Mesenchymal stem cell (in vitro differentiated cells and primary cell): ENCODE measurements at regions not wholly inside any gene's neighbourhood (a gene's known extent, or its start where the extent isn't known, plus 50 kb on each side); places are given as distances from the start of the nearest gene placed in this dataset.

ENCODE experiments used
- DNase-seq: peaks from one replicate; pipeline ENCODE4 v3.0.0-alpha.2; 2013
- H2AFZ ChIP-seq: one replicate; pipeline ENCODE4 v1.6.1; 2013; ENCODE audit warnings: low read depth, mild to moderate bottlenecking, control low read depth, inconsistent platforms, low read length, moderate library complexity
- H2AK5ac ChIP-seq: 2 replicates; pipeline ENCODE4 v1.6.1; 2013; ENCODE audit warnings: low read length, moderate library complexity, mild to moderate bottlenecking, inconsistent platforms; ENCODE audit not compliant: severe bottlenecking
- H2BK120ac ChIP-seq: one replicate; pipeline ENCODE4 v1.6.1; 2013; ENCODE audit warnings: low read depth, mild to moderate bottlenecking, inconsistent platforms, low read length, moderate library complexity
- H2BK12ac ChIP-seq, 2 experiments: one replicate each; pipeline ENCODE4 v1.6.1; 2013; ENCODE audit warnings: inconsistent platforms in 2 of 2, low read length in 2 of 2, mild to moderate bottlenecking in 2 of 2, moderate library complexity in 2 of 2, control low read depth in 1 of 2
- H2BK15ac ChIP-seq: one replicate; pipeline ENCODE4 v1.6.1; 2013; ENCODE audit warnings: mild to moderate bottlenecking, low read depth, inconsistent platforms; ENCODE audit not compliant: poor library complexity, severe bottlenecking
- H2BK5ac ChIP-seq: 2 replicates; pipeline ENCODE4 v1.6.1; 2013; ENCODE audit warnings: low read depth, mild to moderate bottlenecking, low read length, control low read depth, inconsistent platforms; ENCODE audit not compliant: poor library complexity, severe bottlenecking
- H3K14ac ChIP-seq, 2 experiments: one replicate each; pipeline ENCODE4 v1.6.1; 2013; ENCODE audit warnings: inconsistent platforms in 2 of 2, low read length in 2 of 2, control low read depth in 1 of 2, mild to moderate bottlenecking in 1 of 2, moderate library complexity in 1 of 2
- H3K18ac ChIP-seq, 2 experiments: one replicate each; pipeline ENCODE4 v1.6.1; 2013; ENCODE audit warnings: inconsistent platforms in 2 of 2, low read length in 2 of 2, control low read depth in 1 of 2, low read depth in 1 of 2, mild to moderate bottlenecking in 1 of 2
- H3K23ac ChIP-seq, 2 experiments: one replicate each; pipeline ENCODE4 v1.6.1; 2013; ENCODE audit warnings: inconsistent platforms in 2 of 2, low read length in 2 of 2, mild to moderate bottlenecking in 2 of 2, moderate library complexity in 2 of 2, control low read depth in 1 of 2
- H3K27ac ChIP-seq: 2 replicates; pipeline ENCODE4 v1.5.1; 2013; ENCODE audit warnings: mild to moderate bottlenecking, moderate library complexity, low read length, control low read depth, inconsistent platforms; ENCODE audit not compliant: poor library complexity, severe bottlenecking
- H3K27me3 ChIP-seq, 2 experiments: 2 replicates each; pipeline versions ENCODE4 v1.6.1 to v1.7.0; 2013; ENCODE audit warnings: low read length in 2 of 2, mild to moderate bottlenecking in 2 of 2, moderate library complexity in 2 of 2, control low read depth in 1 of 2, inconsistent platforms in 1 of 2; ENCODE audit not compliant: control insufficient read depth in 1 of 2, insufficient read depth in 1 of 2
- H3K36me3 ChIP-seq, 2 experiments: 2 replicates each; pipeline versions ENCODE4 v1.6.1 to v1.7.0; 2013; ENCODE audit warnings: low read length in 2 of 2, control low read depth in 1 of 2, inconsistent platforms in 1 of 2, low read depth in 1 of 2, mild to moderate bottlenecking in 1 of 2; ENCODE audit not compliant: insufficient read depth in 2 of 2, control insufficient read depth in 1 of 2
- H3K4ac ChIP-seq, 2 experiments: one replicate each; pipeline ENCODE4 v1.6.1; 2013; ENCODE audit warnings: inconsistent platforms in 2 of 2, low read length in 2 of 2, mild to moderate bottlenecking in 2 of 2, moderate library complexity in 2 of 2, control low read depth in 1 of 2, low read depth in 1 of 2
- H3K4me1 ChIP-seq: 2 replicates; pipeline ENCODE4 v1.6.1; 2013; ENCODE audit warnings: low read depth, low read length, control low read depth; ENCODE audit not compliant: control insufficient read depth, insufficient read depth
- H3K4me2 ChIP-seq: 2 replicates; pipeline ENCODE4 v1.6.1; 2013; ENCODE audit warnings: low read length, mild to moderate bottlenecking, inconsistent platforms; ENCODE audit not compliant: poor library complexity, severe bottlenecking
- H3K4me3 ChIP-seq, 2 experiments: 2 replicates each; pipeline versions ENCODE4 v1.5.1 to v1.7.0; 2013; ENCODE audit warnings: low read length in 2 of 2, mild to moderate bottlenecking in 2 of 2, control low read depth in 1 of 2, low read depth in 1 of 2; ENCODE audit not compliant: insufficient read depth in 1 of 2
- H3K79me1 ChIP-seq: replicated peaks from 2 replicates; pipeline ENCODE4 v1.6.1; 2013; ENCODE audit warnings: mild to moderate bottlenecking, control low read depth, low read length, inconsistent platforms; ENCODE audit not compliant: poor library complexity, severe bottlenecking
- H3K9ac ChIP-seq: 2 replicates; pipeline ENCODE4 v1.7.0; 2013; ENCODE audit warnings: mild to moderate bottlenecking, low read length, moderate library complexity
- H3K9me3 ChIP-seq: 2 replicates; pipeline ENCODE4 v1.7.0; 2013; ENCODE audit warnings: mild to moderate bottlenecking, low read length; ENCODE audit not compliant: control insufficient read depth
- H4K8ac ChIP-seq: one replicate; pipeline ENCODE4 v1.6.1; 2013; ENCODE audit warnings: inconsistent platforms, mild to moderate bottlenecking, low read length, moderate library complexity
- H4K91ac ChIP-seq: one replicate; pipeline ENCODE4 v1.6.1; 2013; ENCODE audit warnings: mild to moderate bottlenecking, low read length, inconsistent platforms
- WGBS: methylation state at CpG from one replicate; pipeline ENCODE4 v1.1.7; 2013; ENCODE audit warnings: mixed read lengths; 5-methylcytosine and 5-hydroxymethylcytosine counted together

GRCh38 chr22:47781427-47782111, 1019.1 kb downstream of the TBC1D22A start:
- Histone ChIP-seq H2BK5ac (no peak overlapping the region), H3K4me1 (no peaks in the 10 kb centered on the region), H3K14ac (no peak overlapping the region), H2BK12ac (no peak overlapping the region), H3K4me2 (no peak overlapping the region), H2BK120ac (no peak overlapping the region), H3K27ac (no peak overlapping the region), H3K79me1 (no peaks in the 10 kb centered on the region), H4K91ac (no peak overlapping the region), H3K9ac (no peak overlapping the region), H3K27me3 (no peaks in the 10 kb centered on the region), H3K36me3 (no peaks in the 10 kb centered on the region), H4K8ac (no peak overlapping the region), H3K9me3 (peaks cover 11% of the 10 kb centered on the region), H3K4ac (no peak overlapping the region), H2AFZ (no peak overlapping the region), H3K18ac (no peak overlapping the region), H2BK15ac (no peak overlapping the region), H2AK5ac (no peak overlapping the region), H3K4me3 (no peak overlapping the region), H3K23ac (no peak overlapping the region)
- no peak for DNase-seq
- WGBS, result 89% methylated on average over 20 of the region's 20 CpGs

- no peak overlapping the region for H2BK5ac ChIP-seq
- WGBS, result 83% methylated on average over 12 of the region's 12 CpGs
These were observed 1018.6 kb downstream of the TBC1D22A start for GRCh38 chr22:47781024-47781423.

GRCh38 chr22:47780281-47780875, 1017.9 kb downstream of the TBC1D22A start:
- DNase-seq, result no peak
- Histone ChIP-seq H3K27ac (no peak overlapping the region), H3K4me1 (no peaks in the 10 kb centered on the region), H2BK15ac (no peak overlapping the region), H2AFZ (no peak overlapping the region), H3K4me2 (no peak overlapping the region), H3K4me3 (no peak overlapping the region), H2AK5ac (no peak overlapping the region), H3K4ac (no peak overlapping the region), H3K9ac (no peak overlapping the region), H3K36me3 (no peaks in the 10 kb centered on the region), H3K9me3 (peaks cover 8% of the 10 kb centered on the region), H3K23ac (no peak overlapping the region), H3K27me3 (no peaks in the 10 kb centered on the region), H2BK120ac (no peak overlapping the region), H2BK5ac (no peak overlapping the region), H2BK12ac (no peak overlapping the region), H4K8ac (no peak overlapping the region), H3K18ac (no peak overlapping the region), H3K14ac (no peak overlapping the region), H4K91ac (no peak overlapping the region), H3K79me1 (no peaks in the 10 kb centered on the region)
- 70% methylated on average over 14 of the region's 14 CpGs for WGBS

More at GRCh38 chr22:47781024-47781423, 1018.6 kb downstream of the TBC1D22A start:
- Histone ChIP-seq H3K18ac (no peak overlapping the region), H2BK12ac (no peak overlapping the region), H3K9me3 (peaks cover 11% of the 10 kb centered on the region), H3K27me3 (no peaks in the 10 kb centered on the region), H3K4me1 (no peaks in the 10 kb centered on the region), H3K23ac (no peak overlapping the region), H3K4me3 (no peak overlapping the region), H4K8ac (no peak overlapping the region), H3K14ac (no peak overlapping the region), H3K4me2 (no peak overlapping the region), H2AFZ (no peak overlapping the region), H3K9ac (no peak overlapping the region), H3K79me1 (no peaks in the 10 kb centered on the region), H3K4ac (no peak overlapping the region), H2BK15ac (no peak overlapping the region), H2AK5ac (no peak overlapping the region), H2BK120ac (no peak overlapping the region), H3K36me3 (no peaks in the 10 kb centered on the region), H3K27ac (no peak overlapping the region), H4K91ac (no peak overlapping the region)
- no peak for DNase-seq

- Histone ChIP-seq H4K8ac (no peak overlapping the region), H2BK5ac (no peak overlapping the region), H3K27ac (no peak overlapping the region), H3K4me2 (no peak overlapping the region), H3K23ac (no peak overlapping the region), H3K36me3 (no peaks in the 10 kb centered on the region), H4K91ac (no peak overlapping the region), H3K14ac (no peak overlapping the region), H3K18ac (no peak overlapping the region), H2AK5ac (no peak overlapping the region), H2BK120ac (no peak overlapping the region), H3K79me1 (no peaks in the 10 kb centered on the region), H3K4me3 (no peak overlapping the region), H2AFZ (no peak overlapping the region), H3K9me3 (no peaks in the 10 kb centered on the region), H3K4ac (no peak overlapping the region), H2BK12ac (no peak overlapping the region), H2BK15ac (no peak overlapping the region), H3K9ac (no peak overlapping the region), H3K4me1 (no peaks in the 10 kb centered on the region), H3K27me3 (no peaks in the 10 kb centered on the region)
- DNase-seq, result no peak
- WGBS, result 59% methylated on average over 7 of the region's 7 CpGs
These were observed 1017.0 kb downstream of the TBC1D22A start for GRCh38 chr22:47779474-47779873.
